HepG2 (cell line): ENCODE measurements at regions not wholly inside any gene's neighbourhood (a gene's known extent, or its start where the extent isn't known, plus 50 kb on each side); places are given as distances from the start of the nearest gene placed in this dataset.
A peak's percentile ranks its signal among the peaks of the same experiment; 100 is the strongest.

Experiments used
- ATAC-seq: fragments of 200-7000 bp; cut with Tn5 transposase; 3 replicates; pipeline ENCODE4 v1.9.1; 2020; ENCODE audit warnings: mild to moderate bottlenecking, moderate library complexity
- BruUV-seq: library from RNA; stranded (reverse); fragments of 400-500 nt; replicated peaks from 2 replicates; lab custom pipeline; 2021; lab: Mats Ljungman, UMichigan
- CTCF ChIA-PET: fragments of 300-600 bp; formaldehyde crosslinking; extraction: SDS; loops from one replicate; lab custom pipeline; 2021; ENCODE audit warnings: low total read pairs, inconsistent platforms, low intra/inter-chr PET ratio; lab: Yijun Ruan, JAX
- POLR2A ChIA-PET: fragments of 350-600 bp; sonication (Branson Sonifier 250); formaldehyde crosslinking; loops from one replicate; lab custom pipeline; 2020; ENCODE audit warnings: antibody characterized with exemption, inconsistent platforms; lab: Yijun Ruan, JAX
- DNase-seq: peaks from one replicate; pipeline ENCODE4 v3.0.0-alpha.2; 2015; ENCODE audit warnings: low spot score
- FAIRE-seq: peaks from 3 replicates; lab custom pipeline; 2011; peaks lifted over from hg19 to GRCh38; lab: Jason Lieb, UNC
- H2AFZ ChIP-seq: one replicate; pipeline ENCODE4 v1.6.1; 2011; ENCODE audit warnings: low read length, inconsistent platforms
- H3K27ac ChIP-seq: fragments of 300-600 bp; 3 replicates; pipeline ENCODE4 v1.8.0; 2011; ENCODE audit warnings: mixed run types, mild to moderate bottlenecking, mixed read lengths, low read length, inconsistent platforms; ENCODE audit not compliant: insufficient read depth; ENCODE audit errors: extremely low read length
- H3K27me3 ChIP-seq, 2 experiments: fragments of 200-600 bp in 1 of 2; 2 replicates in 1 of 2; 3 replicates in 1 of 2; pipeline versions ENCODE4 v1.6.0 to v1.8.0; 2011; ENCODE audit warnings: low read length in 2 of 2, mild to moderate bottlenecking in 2 of 2, moderate library complexity in 2 of 2, inconsistent platforms in 1 of 2; ENCODE audit not compliant: insufficient read depth in 2 of 2, control insufficient read depth in 1 of 2
- H3K36me3 ChIP-seq, 2 experiments: fragments of 200-600 bp in 1 of 2; replicated peaks in 1 of 2; 2 replicates in 1 of 2; 3 replicates in 1 of 2; pipeline versions ENCODE4 v1.5.1 to v1.8.0; 2011; ENCODE audit warnings: low read length in 2 of 2, inconsistent platforms in 1 of 2; ENCODE audit not compliant: insufficient read depth in 2 of 2, control insufficient read depth in 1 of 2
- H3K4me1 ChIP-seq: 2 replicates; pipeline ENCODE4 v1.5.1; 2012; ENCODE audit warnings: low read length, inconsistent platforms; ENCODE audit not compliant: insufficient read depth
- H3K4me2 ChIP-seq: 2 replicates; pipeline ENCODE4 v1.6.0; 2011; ENCODE audit warnings: low read depth, low read length, inconsistent platforms
- H3K4me3 ChIP-seq, 3 experiments: fragments of 200-600 bp in 1 of 3; sonication (generic), shearing (Covaris generic) in 1 of 3; replicated peaks in 1 of 3; 2 replicates each; pipeline ENCODE4 v1.5.1; 2011 to 2016; ENCODE audit warnings: low read length in 3 of 3, inconsistent platforms in 2 of 3, low read depth in 2 of 3, mild to moderate bottlenecking in 2 of 3, control low read depth in 1 of 3, mixed read lengths in 1 of 3; ENCODE audit not compliant: insufficient read depth in 1 of 3
- H3K79me2 ChIP-seq: one replicate; pipeline ENCODE4 v1.6.1; 2011; ENCODE audit warnings: low read length, inconsistent platforms; ENCODE audit not compliant: insufficient read depth
- H3K9ac ChIP-seq: 2 replicates; pipeline ENCODE4 v1.6.0; 2011; ENCODE audit warnings: mild to moderate bottlenecking, low read depth, low read length, inconsistent platforms; ENCODE audit not compliant: insufficient read depth
- H3K9me3 ChIP-seq: 2 replicates; pipeline ENCODE4 v1.5.1; 2012; ENCODE audit warnings: mild to moderate bottlenecking, low read length
- H4K20me1 ChIP-seq: 2 replicates; pipeline ENCODE4 v1.6.0; 2011; ENCODE audit warnings: inconsistent platforms, mild to moderate bottlenecking, low read length, moderate library complexity; ENCODE audit not compliant: insufficient read depth
- CREM ChIP-seq, 2 experiments: sonication (generic) in 1 of 2; formaldehyde crosslinking in 1 of 2; IDR thresholded peaks; 2 replicates each; pipeline versions ENCODE4 v1.4.0 to v1.6.1; 2016 to 2020; ENCODE audit warnings: antibody characterized with exemption in 1 of 2, mild to moderate bottlenecking in 1 of 2, missing genetic modification reagents in 1 of 2
- FOXO1 ChIP-seq: sonication (generic); formaldehyde crosslinking; IDR thresholded peaks from 2 replicates; pipeline ENCODE4 v1.4.0; 2020; ENCODE audit warnings: missing genetic modification reagents
- NFE2L1 ChIP-seq: sonication (generic); formaldehyde crosslinking; IDR thresholded peaks from 2 replicates; pipeline ENCODE4 v1.4.0; 2020; ENCODE audit warnings: missing genetic modification reagents, mild to moderate bottlenecking, borderline replicate concordance
- RBM39 ChIP-seq: fragments of 200-400 bp; formaldehyde crosslinking; IDR thresholded peaks from one replicate; pipeline ENCODE4 v1.6.1; 2018; ENCODE audit warnings: antibody characterized with exemption, mild to moderate bottlenecking, low read depth, low read length; ENCODE audit not compliant: poor library complexity, severe bottlenecking
- RORA ChIP-seq: sonication (generic); formaldehyde crosslinking; IDR thresholded peaks from 2 replicates; pipeline ENCODE4 v1.5.0; 2020; ENCODE audit warnings: mild to moderate bottlenecking, missing genetic modification reagents, moderate library complexity
- TAF15 ChIP-seq: fragments of 200-400 bp; formaldehyde crosslinking; IDR thresholded peaks from one replicate; pipeline ENCODE4 v1.6.1; 2018; ENCODE audit warnings: mild to moderate bottlenecking, low read depth, low read length; ENCODE audit not compliant: poor library complexity, severe bottlenecking
- ZNF251 ChIP-seq: sonication (generic); formaldehyde crosslinking; IDR thresholded peaks from 2 replicates; pipeline ENCODE4 v1.9.0; 2021; ENCODE audit warnings: mild to moderate bottlenecking, missing genetic modification reagents
- ZNF260 ChIP-seq: sonication (generic); formaldehyde crosslinking; IDR thresholded peaks from 2 replicates; pipeline ENCODE4 v1.4.0; 2020; ENCODE audit warnings: missing genetic modification reagents, low read depth, mild to moderate bottlenecking, borderline replicate concordance
- WGBS: methylation state at CpG from one replicate; pipeline ENCODE4 v1.1.6; 2017; ENCODE audit warnings: low lambda C conversion rate; 5-methylcytosine and 5-hydroxymethylcytosine counted together
- in situ Hi-C: cut with HindIII; loops from 2 replicates; pipeline ENCODE4 v1.10.0; 2017; ENCODE audit warnings: low pct_unique_long_range_greater_than_20kb; ENCODE audit not compliant: extremely low pct_ligation_motif_present
- intact Hi-C: fragments of 100-400 bp; cut with micrococcal nuclease; formaldehyde crosslinking; loops from one replicate; pipeline ENCODE4 v1.10.0; 2022; ENCODE audit not compliant: unreplicated experiment
- TF ChIP-seq, protein P1 (sequence below): sonication (generic); formaldehyde crosslinking; IDR thresholded peaks from 2 replicates; pipeline ENCODE4 v1.8.1; 2023; ENCODE audit warnings: missing genetic modification reagents, mild to moderate bottlenecking, borderline replicate concordance
- TF ChIP-seq, protein P2 (sequence below): sonication (generic); formaldehyde crosslinking; IDR thresholded peaks from 2 replicates; pipeline ENCODE4 v1.8.1; 2022; ENCODE audit warnings: low read depth, mild to moderate bottlenecking, missing genetic modification reagents
- TF ChIP-seq, protein P3 (sequence below): sonication (generic); formaldehyde crosslinking; IDR thresholded peaks from 2 replicates; pipeline ENCODE4 v1.4.0; 2020; ENCODE audit warnings: missing genetic modification reagents, borderline replicate concordance

DNA sequence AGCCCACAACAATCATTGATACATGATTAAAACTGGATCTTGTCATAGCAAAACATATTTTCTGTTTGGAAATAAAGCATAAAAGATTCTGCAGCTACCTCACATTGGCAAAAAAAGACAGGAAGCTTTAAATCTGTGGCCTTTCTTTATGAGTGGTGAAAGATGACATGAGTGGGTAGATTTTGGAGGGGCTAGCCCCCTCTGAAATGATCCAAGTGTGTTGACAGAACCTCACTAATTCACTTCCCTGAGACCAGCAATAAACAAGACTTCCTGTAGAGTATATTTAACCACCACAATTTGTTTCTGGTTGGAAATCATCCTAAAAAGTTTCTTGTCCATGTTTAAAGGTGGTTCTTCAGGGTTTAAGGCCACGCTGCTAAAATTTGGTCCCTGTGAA is 530.8 kb downstream of the SPATA31D1 start:
- H2AFZ ChIP-seq, result no peak overlapping the region

DNA sequence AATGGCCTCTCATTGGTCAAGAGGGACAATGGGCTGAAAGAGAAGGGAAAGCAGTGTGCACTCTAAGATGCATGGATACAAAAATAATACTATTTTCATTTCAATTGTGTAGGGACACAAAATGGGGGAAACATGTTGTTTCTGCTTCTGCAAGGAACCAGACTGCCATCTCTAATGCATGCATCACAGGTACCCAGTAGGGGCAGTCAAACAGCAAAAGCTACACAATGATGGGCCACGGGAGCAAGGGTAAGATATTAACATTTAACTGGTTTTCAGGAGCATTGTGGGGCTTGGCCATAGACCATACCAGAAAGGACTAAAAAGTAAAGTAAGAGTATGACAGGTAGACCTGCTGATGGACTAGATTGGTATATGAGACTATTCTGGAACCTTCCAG is 535.8 kb downstream of the SPATA31D1 start:
- Histone ChIP-seq H4K20me1 (no peaks in the 10 kb centered on the region), H3K4me1 (no peaks in the 10 kb centered on the region), H3K4me3 (no peak overlapping the region), H3K27me3 (no peaks in the 10 kb centered on the region), H2AFZ (no peak overlapping the region), H3K9ac (no peak overlapping the region), H3K27ac (no peak overlapping the region), H3K36me3 (no peaks in the 10 kb centered on the region), H3K79me2 (no peaks in the 10 kb centered on the region), H3K4me2 (no peak overlapping the region), H3K9me3 (peaks cover 10% of the 10 kb centered on the region)
- ATAC-seq (peak; percentile 43; the same call in 2 of the 3 replicates), DNase-seq (no peak), FAIRE-seq (no peak)
- in situ Hi-C loops, result no loop called here
- ChIA-PET CTCF (no interaction called here), POLR2A (no interaction called here)
- 0% methylated on average over 1 of the region's 1 CpG for WGBS
- TF ChIP-seq CREM (IDR thresholded peaks at IDR 0.05) (no peak), CREM (CRISPR knock-in tag; IDR thresholded peaks at IDR 0.05) (no peak), RBM39 (no peak), FOXO1 (no peak), TAF15 (no peak), RORA (CRISPR knock-in tag) (no peak), NFE2L1 (CRISPR knock-in tag) (no peak), ZNF251 (CRISPR knock-in tag) (no peak)
- TF ChIP-seq, protein P1, sequence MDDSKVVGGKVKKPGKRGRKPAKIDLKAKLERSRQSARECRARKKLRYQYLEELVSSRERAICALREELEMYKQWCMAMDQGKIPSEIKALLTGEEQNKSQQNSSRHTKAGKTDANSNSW (CRISPR knock-in tag), result no peak
- TF ChIP-seq, protein P2, sequence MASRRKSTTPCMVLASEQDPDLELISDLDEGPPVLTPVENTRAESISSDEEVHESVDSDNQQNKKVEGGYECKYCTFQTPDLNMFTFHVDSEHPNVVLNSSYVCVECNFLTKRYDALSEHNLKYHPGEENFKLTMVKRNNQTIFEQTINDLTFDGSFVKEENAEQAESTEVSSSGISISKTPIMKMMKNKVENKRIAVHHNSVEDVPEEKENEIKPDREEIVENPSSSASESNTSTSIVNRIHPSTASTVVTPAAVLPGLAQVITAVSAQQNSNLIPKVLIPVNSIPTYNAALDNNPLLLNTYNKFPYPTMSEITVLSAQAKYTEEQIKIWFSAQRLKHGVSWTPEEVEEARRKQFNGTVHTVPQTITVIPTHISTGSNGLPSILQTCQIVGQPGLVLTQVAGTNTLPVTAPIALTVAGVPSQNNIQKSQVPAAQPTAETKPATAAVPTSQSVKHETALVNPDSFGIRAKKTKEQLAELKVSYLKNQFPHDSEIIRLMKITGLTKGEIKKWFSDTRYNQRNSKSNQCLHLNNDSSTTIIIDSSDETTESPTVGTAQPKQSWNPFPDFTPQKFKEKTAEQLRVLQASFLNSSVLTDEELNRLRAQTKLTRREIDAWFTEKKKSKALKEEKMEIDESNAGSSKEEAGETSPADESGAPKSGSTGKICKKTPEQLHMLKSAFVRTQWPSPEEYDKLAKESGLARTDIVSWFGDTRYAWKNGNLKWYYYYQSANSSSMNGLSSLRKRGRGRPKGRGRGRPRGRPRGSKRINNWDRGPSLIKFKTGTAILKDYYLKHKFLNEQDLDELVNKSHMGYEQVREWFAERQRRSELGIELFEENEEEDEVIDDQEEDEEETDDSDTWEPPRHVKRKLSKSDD, result no peak
- TF ChIP-seq, protein P3, sequence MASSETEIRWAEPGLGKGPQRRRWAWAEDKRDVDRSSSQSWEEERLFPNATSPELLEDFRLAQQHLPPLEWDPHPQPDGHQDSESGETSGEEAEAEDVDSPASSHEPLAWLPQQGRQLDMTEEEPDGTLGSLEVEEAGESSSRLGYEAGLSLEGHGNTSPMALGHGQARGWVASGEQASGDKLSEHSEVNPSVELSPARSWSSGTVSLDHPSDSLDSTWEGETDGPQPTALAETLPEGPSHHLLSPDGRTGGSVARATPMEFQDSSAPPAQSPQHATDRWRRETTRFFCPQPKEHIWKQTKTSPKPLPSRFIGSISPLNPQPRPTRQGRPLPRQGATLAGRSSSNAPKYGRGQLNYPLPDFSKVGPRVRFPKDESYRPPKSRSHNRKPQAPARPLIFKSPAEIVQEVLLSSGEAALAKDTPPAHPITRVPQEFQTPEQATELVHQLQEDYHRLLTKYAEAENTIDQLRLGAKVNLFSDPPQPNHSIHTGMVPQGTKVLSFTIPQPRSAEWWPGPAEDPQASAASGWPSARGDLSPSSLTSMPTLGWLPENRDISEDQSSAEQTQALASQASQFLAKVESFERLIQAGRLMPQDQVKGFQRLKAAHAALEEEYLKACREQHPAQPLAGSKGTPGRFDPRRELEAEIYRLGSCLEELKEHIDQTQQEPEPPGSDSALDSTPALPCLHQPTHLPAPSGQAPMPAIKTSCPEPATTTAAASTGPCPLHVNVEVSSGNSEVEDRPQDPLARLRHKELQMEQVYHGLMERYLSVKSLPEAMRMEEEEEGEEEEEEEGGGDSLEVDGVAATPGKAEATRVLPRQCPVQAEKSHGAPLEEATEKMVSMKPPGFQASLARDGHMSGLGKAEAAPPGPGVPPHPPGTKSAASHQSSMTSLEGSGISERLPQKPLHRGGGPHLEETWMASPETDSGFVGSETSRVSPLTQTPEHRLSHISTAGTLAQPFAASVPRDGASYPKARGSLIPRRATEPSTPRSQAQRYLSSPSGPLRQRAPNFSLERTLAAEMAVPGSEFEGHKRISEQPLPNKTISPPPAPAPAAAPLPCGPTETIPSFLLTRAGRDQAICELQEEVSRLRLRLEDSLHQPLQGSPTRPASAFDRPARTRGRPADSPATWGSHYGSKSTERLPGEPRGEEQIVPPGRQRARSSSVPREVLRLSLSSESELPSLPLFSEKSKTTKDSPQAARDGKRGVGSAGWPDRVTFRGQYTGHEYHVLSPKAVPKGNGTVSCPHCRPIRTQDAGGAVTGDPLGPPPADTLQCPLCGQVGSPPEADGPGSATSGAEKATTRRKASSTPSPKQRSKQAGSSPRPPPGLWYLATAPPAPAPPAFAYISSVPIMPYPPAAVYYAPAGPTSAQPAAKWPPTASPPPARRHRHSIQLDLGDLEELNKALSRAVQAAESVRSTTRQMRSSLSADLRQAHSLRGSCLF (CRISPR knock-in tag), result no peak
- intact Hi-C loops, result no loop called here
- no TSS peak for BruUV-seq

More for the DNA sequence above, 530.8 kb downstream of the SPATA31D1 start:
- intact Hi-C loops (no loop called here), in situ Hi-C loops (no loop called here)
- H4K20me1 ChIP-seq, result no peaks in the 10 kb centered on the region
- no peaks in the 10 kb centered on the region for H3K36me3 ChIP-seq
- no peak for DNase-seq
- H3K4me1 ChIP-seq, result no peaks in the 10 kb centered on the region
- CTCF ChIA-PET, result no interaction called here
- H3K4me2 ChIP-seq, result no peak overlapping the region
- no peak for ATAC-seq
- peaks cover 6% of the 10 kb centered on the region; the same call in 1 of the 2 replicates for H3K9me3 ChIP-seq
- no peak for FAIRE-seq
- no peak overlapping the region for H3K4me3 ChIP-seq
- POLR2A ChIA-PET, result no interaction called here
- BruUV-seq, result no TSS peak
- no peak for TF ChIP-seq ZNF260 (CRISPR knock-in tag)
- 38% methylated on average over 1 of the region's 1 CpG for WGBS
- H3K79me2 ChIP-seq, result no peaks in the 10 kb centered on the region
- H3K27ac ChIP-seq, result no peak overlapping the region
- H3K27me3 ChIP-seq, result no peaks in the 10 kb centered on the region
- no peak overlapping the region for H3K9ac ChIP-seq
